Choroid plexus epithelial cell (primary cell): ENCODE measurements at regions not wholly inside any gene's neighbourhood (a gene's known extent, or its start where the extent isn't known, plus 50 kb on each side); places are given as distances from the start of the nearest gene placed in this dataset.
A peak's percentile ranks its signal among the peaks of the same experiment; 100 is the strongest.

ENCODE experiments used
- DNase-seq: peaks from one replicate; pipeline ENCODE4 v3.0.0-alpha.2; 2010; ENCODE audit warnings: low read depth
- H3K4me3 ChIP-seq: 2 replicates; pipeline ENCODE4 v1.5.1; 2011; ENCODE audit warnings: low read depth, mild to moderate bottlenecking, control low read depth, low read length, moderate library complexity
- CTCF ChIP-seq: conservative IDR thresholded peaks from 2 replicates; pipeline ENCODE4 v1.5.1; 2011; ENCODE audit warnings: low read depth, mild to moderate bottlenecking, control low read depth, inconsistent platforms, low read length, moderate library complexity

DNA sequence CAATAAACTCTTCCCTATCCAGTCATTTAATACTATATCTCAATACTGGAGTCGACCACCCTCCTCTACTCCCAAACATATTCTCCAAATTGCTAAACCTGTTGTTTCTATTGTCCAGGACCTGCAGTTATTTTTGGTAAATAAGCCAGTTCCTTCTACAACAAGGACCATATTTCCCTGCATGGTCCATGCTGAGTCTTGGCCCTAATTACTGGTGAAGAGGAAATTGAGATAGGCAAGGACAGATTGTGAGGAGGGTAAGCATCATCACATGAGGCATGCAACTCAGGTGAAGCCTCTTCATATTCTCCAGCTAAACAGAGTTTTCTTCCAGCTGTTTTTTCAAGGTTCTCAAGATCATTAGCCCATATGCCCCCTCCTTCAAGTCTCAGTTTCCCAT lies 1193.6 kb downstream of the RAPGEF2 start:
- TF ChIP-seq CTCF = no peak
- DNase-seq = no peak
- no peak overlapping the region for H3K4me3 ChIP-seq

- no peak for DNase-seq
- TF ChIP-seq CTCF = no peak
Observed at GRCh38 chr4:160299177-160299576, 1196.3 kb downstream of the RAPGEF2 start.

GRCh38 chr4:160299608-160300007 lies 1196.7 kb downstream of the RAPGEF2 start:
- DNase-seq = peak; percentile 20
- H3K4me3 ChIP-seq = no peak overlapping the region
- TF ChIP-seq CTCF = no peak

More at GRCh38 chr4:160299177-160299576, 1196.3 kb downstream of the RAPGEF2 start:
- H3K4me3 ChIP-seq = no peak overlapping the region

DNA sequence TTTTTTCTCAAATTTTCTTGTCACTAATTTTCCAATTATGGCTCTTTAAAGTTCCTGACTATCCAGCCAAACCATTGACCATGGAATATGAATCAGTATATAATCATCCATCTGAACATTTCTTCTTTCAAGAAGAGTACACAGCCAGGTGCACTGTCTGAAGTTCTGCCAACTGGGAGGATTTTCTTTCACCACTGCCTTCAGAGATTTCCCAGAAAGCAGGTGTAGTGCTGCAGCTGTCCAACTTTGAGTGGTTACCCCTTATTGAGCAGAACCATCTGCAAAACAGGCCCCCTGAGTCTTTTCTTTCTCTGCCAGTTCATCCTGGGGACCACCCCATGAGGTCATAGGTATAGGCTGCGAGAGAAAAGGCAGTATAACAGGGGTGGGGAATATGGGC lies 1213.2 kb downstream of the RAPGEF2 start:
- no peak for DNase-seq
- H3K4me3 ChIP-seq = no peak overlapping the region
- TF ChIP-seq CTCF = no peak

DNA sequence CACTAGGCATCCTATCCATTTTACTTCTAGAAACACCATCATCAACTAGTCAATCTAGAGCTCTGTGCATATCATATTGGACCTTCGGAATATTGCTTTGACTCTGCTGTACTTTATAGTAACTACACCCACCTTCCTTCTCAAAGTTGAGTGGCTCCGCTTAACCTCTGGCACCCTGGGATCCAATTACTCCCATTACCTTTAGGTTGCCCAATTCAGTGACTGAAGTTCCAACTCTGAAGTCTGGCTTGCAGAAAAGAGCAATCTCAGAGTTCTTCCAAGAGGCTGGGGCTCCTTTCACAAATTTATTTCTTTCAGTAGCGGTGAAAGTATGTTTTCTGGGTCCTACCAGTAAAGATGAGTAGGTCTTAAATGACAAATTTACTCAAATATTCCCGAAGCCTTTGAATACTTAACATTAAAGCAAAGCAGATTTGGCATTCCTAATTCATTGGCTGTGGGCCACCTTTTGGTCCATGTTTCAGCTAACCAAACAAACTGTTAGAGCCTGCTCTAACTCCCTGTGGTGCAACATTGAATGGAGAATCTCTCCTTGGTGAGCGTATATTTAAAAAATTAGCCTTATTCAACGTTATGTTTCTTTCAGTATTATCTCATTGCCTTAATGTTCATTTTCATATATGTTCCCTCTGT lies 1215.8 kb downstream of the RAPGEF2 start:
- H3K4me3 ChIP-seq = no peak overlapping the region
- peak; percentile 75 for DNase-seq
- no peak for TF ChIP-seq CTCF

DNA sequence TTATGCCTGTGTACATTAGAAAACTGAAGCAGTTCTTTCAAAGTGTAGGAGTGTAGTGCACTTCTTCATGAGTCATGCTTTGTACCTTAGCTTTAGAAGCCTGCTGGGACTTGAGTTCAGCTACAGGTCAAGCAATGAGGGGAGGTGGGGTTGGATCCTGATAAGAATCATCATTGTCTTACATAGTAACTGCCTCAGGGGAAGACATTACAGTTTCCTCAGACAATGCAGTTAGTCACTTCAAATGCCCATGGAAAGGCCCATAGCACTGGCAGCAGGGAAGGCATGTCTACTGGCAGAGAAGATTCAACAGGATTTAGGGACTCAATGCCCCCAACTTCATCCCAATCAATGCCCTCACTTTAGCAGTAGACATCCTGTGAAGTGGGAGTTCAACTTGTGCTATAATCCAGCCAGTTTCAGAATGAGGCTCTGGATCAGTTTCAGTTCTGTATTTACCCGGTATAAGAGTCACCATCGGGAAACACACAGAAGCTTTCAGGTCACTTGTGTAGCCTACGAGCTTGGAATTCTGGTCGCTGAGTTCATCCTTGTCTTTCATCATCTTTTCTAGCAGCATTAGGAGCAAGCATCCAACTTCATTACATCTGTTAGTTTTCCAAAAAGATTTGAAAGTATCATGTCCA lies 1216.5 kb downstream of the RAPGEF2 start:
- DNase-seq = peak; percentile 74
- H3K4me3 ChIP-seq = no peak overlapping the region
- TF ChIP-seq CTCF = no peak

GRCh38 chr4:160319868-160320260 lies 1217.0 kb downstream of the RAPGEF2 start:
- no peak overlapping the region for H3K4me3 ChIP-seq
- DNase-seq = no peak
- no peak for TF ChIP-seq CTCF
